Lower leg skin (tissue), 4 donors: ENCODE measurements at regions not wholly inside any gene's neighbourhood (a gene's known extent, or its start where the extent isn't known, plus 50 kb on each side); places are given as distances from the start of the nearest gene placed in this dataset.

Experiments used
- DNase-seq, 2 donors: peaks; one replicate each; pipeline ENCODE4 v3.0.0-alpha.2; 2019; ENCODE audit warnings: low spot score in 2 of 2
- H3K4me3 ChIP-seq: fragments of 200-600 bp; sonication (generic); 2 replicates; pipeline ENCODE4 v1.5.1; 2017; ENCODE audit warnings: mild to moderate bottlenecking, low read depth; ENCODE audit not compliant: poor library complexity, severe bottlenecking
- POLR2A ChIP-seq, 2 donors: fragments of 450-650 bp; IDR thresholded peaks; one replicate each; pipeline ENCODE4 v1.6.1; 2016 to 2017; ENCODE audit warnings: antibody characterized with exemption in 2 of 2, mild to moderate bottlenecking in 1 of 2, moderate library complexity in 1 of 2
- WGBS, 2 donors: methylation state at CpG; one replicate each; pipeline ENCODE4 v1.1.5; 2018; 5-methylcytosine and 5-hydroxymethylcytosine counted together
- intact Hi-C: fragments of 100-400 bp; cut with DNase I; formaldehyde crosslinking; loops from one replicate; pipeline ENCODE4 v1.15.0; 2023; ENCODE audit warnings: low total_unique reads
- TF ChIP-seq, protein P1 (sequence below), 3 donors: fragments of 450-650 bp; IDR thresholded peaks; one replicate each; pipeline ENCODE4 v1.5.1; 2016; ENCODE audit warnings: antibody characterized with exemption in 3 of 3, mild to moderate bottlenecking in 3 of 3, moderate library complexity in 2 of 3

- DNase-seq = no peak
- H3K4me3 ChIP-seq = no peak overlapping the region
- TF ChIP-seq POLR2A (IDR thresholded peaks at IDR 0.05) = no peak
- TF ChIP-seq, protein P1, sequence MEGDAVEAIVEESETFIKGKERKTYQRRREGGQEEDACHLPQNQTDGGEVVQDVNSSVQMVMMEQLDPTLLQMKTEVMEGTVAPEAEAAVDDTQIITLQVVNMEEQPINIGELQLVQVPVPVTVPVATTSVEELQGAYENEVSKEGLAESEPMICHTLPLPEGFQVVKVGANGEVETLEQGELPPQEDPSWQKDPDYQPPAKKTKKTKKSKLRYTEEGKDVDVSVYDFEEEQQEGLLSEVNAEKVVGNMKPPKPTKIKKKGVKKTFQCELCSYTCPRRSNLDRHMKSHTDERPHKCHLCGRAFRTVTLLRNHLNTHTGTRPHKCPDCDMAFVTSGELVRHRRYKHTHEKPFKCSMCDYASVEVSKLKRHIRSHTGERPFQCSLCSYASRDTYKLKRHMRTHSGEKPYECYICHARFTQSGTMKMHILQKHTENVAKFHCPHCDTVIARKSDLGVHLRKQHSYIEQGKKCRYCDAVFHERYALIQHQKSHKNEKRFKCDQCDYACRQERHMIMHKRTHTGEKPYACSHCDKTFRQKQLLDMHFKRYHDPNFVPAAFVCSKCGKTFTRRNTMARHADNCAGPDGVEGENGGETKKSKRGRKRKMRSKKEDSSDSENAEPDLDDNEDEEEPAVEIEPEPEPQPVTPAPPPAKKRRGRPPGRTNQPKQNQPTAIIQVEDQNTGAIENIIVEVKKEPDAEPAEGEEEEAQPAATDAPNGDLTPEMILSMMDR (IDR thresholded peaks at IDR 0.05) = no peak
- intact Hi-C loops = no loop called here
- WGBS, 2 donors = 48 to 76% methylated on average over 8 of the region's 8 CpGs
Observed at GRCh38 chr2:23206650-23207049, 178.3 kb upstream of the KLHL29 start.

DNA sequence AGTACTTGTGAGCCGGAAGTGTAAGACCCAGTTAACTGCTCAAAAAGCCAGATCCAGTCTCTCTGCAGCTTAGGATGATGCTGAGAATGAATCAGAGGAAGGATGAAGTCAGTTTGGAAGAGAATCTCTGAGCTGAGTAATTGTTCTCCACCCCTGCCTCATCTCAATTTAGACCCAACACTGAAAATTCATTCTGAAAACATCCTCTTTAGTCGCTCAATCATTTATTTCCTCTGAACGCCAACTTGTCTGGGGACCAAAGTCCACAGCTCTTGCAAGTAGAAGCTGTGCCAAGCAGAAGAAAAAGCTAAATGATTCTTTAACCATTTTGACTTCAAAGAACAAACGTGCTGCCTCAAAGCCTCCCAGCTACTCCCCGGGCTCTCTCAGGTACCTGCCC, 177.1 kb upstream of the KLHL29 start:
- DNase-seq = no peak
- intact Hi-C loops = no loop called here
- 59 to 62% methylated on average over 5 of the region's 5 CpGs for WGBS, 2 donors
- TF ChIP-seq POLR2A (IDR thresholded peaks at IDR 0.05) = no peak
- TF ChIP-seq, protein P1 (IDR thresholded peaks at IDR 0.05) = no peak
- no peak overlapping the region for H3K4me3 ChIP-seq

DNA sequence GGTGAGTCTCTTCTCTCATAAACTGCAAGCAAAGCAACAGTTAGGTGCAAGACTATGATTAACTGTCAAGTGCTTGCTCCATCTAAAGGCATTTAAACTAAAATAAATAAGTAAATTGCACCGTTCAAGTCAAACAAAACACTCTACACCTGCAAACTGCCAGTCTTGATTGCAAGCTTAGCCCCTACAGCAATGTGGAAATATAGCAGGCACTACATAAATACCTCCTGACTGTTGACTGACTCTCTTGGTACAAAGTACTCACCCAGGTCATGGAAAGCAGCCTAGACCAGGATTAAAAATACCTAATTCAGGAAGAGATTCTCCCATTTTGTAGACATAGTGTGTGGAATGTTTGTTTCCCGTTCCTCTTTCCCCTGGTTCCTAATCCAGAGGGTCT, 176.6 kb upstream of the KLHL29 start:
- TF ChIP-seq, protein P1 (IDR thresholded peaks at IDR 0.05) = no peak
- TF ChIP-seq POLR2A (IDR thresholded peaks at IDR 0.05) = no peak
- H3K4me3 ChIP-seq = no peak overlapping the region
- WGBS, 2 donors = 41 to 73% methylated on average over 2 of the region's 2 CpGs
- DNase-seq = no peak
- intact Hi-C loops = no loop called here

DNA sequence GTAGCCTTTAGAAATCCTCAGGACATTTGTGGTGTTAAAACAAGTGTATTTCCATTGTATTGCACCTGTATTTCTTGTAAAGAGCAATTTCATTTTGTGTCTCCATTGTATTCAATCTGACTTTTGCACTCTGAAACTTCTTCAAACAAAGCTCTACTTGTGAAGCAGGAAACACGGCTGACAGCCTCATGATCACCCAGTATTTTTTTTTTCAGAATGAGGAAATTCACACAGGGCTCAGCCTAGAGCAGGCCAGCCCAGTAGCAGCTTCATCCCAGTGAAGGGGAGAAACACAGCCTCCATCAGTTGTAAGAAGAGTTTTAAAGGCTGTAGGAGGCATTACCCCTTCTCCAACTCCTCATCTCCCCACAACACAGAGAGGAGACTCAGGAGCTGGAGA, 175.9 kb upstream of the KLHL29 start:
- no peak for DNase-seq
- WGBS, 2 donors = 0% methylated on average over 1 of the region's 1 CpG
- H3K4me3 ChIP-seq = no peak overlapping the region
- TF ChIP-seq, protein P1 (IDR thresholded peaks at IDR 0.05) = no peak
- no peak for TF ChIP-seq POLR2A (IDR thresholded peaks at IDR 0.05)
- intact Hi-C loops = no loop called here

GRCh38 chr2:23211987-23212583, 172.9 kb upstream of the KLHL29 start:
- no peak overlapping the region for H3K4me3 ChIP-seq
- no peak for TF ChIP-seq POLR2A (IDR thresholded peaks at IDR 0.05)
- TF ChIP-seq, protein P1 (IDR thresholded peaks at IDR 0.05) = no peak
- intact Hi-C loops = no loop called here
- DNase-seq = no peak
- WGBS, 2 donors = 74 to 84% methylated on average over 5 of the region's 5 CpGs

DNA sequence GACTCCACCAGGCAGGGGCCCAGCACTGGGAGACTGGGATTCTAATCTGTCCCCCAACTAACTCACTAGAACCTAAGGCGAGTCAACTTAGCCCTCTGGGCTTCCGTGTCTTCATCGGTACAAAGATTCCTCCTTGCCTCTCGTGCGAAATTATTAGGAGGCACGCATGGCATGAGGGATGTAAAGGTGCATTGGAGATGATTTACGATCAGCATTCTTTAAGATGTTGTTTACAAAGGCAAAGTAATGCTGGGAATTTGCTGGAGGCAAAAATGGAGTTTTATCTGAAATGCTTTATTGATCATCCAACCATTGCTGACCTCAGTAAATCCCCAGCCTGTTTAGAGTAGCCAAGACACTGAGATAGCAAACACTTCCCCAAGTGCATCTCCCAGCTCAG, 171.8 kb upstream of the KLHL29 start:
- no peak overlapping the region for H3K4me3 ChIP-seq
- intact Hi-C loops = no loop called here
- WGBS, 2 donors = 54 to 73% methylated on average over 7 of the region's 7 CpGs
- TF ChIP-seq, protein P1 (IDR thresholded peaks at IDR 0.05) = no peak
- no peak for TF ChIP-seq POLR2A (IDR thresholded peaks at IDR 0.05)
- no peak for DNase-seq
